Stimulated activated CD8-positive, alpha-beta memory T cell treated with anti-CD3 and anti-CD28 coated beads, Interleukin-4, amount 100 ng/mL, for 1 hour (primary cell): ENCODE measurements at regions not wholly inside any gene's neighbourhood (a gene's known extent, or its start where the extent isn't known, plus 50 kb on each side); places are given as distances from the start of the nearest gene placed in this dataset.
"Not testable (repeated sequence)": the region's sequence is repeated elsewhere in the genome, so short reads cannot be mapped to it uniquely, and the experiment has no call there.

Experiments
- DNase-seq, 2 donors: peaks; one replicate each; pipeline ENCODE4 v3.0.0-alpha.2; 2020; ENCODE audit warnings: low read depth in 2 of 2, low spot score in 1 of 2

DNA sequence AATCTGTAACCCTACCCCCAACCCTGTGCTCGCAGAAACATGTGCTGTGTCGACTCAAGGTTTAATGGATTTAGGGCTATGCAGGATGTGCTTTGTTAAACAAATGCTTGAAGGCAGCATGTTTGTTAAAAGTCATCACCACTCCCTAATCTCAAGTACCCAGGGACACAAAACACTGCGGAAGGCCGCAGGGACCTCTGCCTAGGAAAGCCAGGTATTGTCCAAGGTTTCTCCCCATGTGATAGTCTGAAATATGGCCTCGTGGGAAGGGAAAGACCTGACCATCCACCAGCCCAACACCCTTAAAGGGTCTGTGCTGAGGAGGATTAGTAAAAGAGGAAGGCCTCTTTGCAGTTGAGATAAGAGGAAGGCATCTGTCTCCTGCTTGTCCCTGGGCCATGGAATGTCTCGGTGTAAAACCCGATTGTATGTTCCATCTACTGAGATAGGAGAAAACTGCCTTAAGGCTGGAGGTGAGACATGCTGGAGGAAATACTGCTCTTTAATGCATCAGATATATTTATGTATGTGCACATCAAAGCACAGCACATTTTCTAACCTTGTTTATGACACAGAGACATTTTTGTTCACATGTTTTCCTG lies 94.4 kb downstream of the LSM3 start:
- DNase-seq = not testable (repeated sequence)

DNA sequence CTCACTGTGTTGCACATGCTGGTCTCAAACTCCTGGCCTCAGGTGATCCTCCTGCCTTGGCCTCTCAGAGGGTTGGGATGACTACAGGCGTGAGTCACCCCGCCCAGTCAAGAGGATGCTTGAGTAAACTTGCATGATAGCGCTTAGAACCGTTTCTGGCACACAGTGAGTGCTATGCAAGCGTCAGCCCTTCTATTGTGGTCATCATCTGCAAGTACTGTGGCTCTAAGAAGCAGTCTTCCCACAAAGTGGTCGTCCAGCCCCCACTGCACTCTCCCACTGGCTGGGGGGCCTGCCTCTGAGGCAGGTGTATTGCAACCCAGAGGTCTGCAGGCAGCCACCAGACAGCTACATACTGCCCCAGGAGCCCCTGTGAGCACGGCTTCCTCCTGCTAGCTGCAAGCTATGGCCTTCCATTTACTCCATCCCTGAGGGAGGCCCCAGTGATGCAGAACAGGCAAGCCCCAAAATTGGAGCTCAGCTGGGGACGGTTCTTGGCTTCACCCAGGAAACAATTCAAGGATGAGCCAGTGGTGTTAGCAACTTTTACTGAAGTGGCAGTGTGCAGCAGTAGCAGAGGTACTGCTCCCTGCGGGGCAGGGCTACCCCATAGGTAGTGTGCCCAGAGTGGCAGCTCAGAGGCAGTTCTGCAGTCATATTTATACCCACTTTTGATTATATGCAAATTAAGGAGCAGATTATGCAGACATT lies 95.4 kb downstream of the LSM3 start:
- no peak for DNase-seq

GRCh38 chr3:14274612-14274936 lies 96.0 kb downstream of the LSM3 start:
- DNase-seq = no peak

DNA sequence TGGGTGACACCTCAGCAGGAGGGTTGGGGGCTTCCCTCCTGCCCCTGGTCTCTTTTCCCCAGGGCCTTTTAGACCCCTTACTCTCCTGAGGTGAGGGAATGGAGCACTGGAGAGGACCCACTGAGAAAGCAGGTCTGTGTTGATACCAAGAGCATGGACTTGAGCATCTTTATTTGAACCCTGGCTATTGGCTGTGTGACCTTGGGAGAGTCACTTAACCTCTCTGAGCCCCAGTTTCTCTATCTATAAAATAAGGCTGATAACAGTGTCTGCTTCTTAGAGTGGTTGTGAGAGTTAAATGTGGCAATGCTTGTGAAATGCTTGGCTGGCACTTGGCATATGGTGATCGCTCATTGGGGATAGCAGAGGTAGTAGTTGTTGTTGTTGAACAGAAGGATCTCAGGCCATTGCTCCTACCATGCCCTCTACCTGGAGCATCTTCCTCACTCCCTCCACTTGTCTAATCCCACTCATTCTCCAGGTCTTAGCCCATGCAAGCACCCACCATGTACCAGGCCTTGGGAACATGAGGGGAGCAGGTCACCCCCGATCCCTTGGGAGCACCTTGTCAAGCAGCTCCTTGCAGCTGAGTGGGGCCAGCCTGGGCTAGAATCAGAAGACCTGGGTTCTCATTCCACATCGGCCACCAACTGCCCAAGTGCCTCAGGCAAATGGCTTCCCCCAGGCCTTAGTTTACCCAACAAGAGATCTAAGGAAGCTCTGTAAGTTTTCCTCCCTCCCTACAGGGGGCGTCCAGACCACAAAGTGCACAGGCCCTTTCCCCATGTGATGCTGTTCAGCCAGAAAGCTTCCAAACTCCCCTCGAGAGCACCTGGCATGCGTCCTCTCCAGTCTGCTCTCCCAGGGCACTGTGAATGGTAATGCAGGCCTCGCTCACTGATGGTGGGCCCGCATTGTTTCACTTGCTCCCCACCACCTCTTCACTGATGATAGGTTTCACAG lies 96.7 kb downstream of the LSM3 start:
- no peak for DNase-seq

DNA sequence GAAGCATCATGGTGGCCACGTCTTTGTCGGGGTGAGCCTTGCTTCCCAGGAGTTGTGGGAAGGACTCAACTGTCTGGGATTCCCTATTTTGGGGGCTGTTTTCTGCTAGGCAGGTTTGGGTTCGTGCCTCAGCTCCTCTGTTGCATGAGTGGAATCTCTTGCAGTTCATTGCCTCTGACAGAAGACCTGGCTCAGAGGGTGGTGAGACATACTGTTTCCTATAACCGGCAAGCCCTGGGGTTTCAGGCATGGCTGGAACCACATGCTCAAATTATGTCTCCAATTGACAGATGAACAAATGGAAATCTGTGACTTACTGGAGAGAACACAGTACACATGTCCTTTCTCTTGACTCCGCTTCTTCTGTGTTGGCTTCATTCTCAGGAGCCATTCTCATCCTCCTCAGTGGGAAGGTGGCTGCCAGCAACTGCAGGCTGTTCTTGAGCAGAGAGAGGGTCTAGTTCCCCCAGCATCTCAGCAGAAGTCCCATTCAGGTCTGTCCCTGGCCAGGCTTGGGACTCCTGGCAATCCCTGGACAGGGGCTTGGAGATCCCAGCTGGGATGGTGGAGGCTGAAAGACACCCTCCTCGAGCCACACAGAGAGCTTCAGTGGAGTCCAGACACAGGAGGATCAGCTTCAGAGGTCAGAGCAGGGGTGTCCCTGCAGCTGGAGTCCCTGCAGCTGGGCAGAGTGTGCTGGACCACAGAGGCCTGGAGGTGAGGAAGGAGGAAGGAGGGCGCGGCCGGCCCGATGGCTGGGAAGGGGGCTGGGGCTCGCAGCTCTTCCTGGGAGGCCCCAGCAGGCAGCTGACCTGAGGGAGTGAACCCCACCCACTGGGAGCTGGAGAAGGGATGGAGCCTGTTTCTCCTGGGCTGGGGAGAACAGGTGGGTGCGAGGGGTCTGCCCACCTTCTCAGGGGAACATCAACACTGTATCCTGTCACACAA lies 97.6 kb downstream of the LSM3 start:
- DNase-seq = no peak

DNA sequence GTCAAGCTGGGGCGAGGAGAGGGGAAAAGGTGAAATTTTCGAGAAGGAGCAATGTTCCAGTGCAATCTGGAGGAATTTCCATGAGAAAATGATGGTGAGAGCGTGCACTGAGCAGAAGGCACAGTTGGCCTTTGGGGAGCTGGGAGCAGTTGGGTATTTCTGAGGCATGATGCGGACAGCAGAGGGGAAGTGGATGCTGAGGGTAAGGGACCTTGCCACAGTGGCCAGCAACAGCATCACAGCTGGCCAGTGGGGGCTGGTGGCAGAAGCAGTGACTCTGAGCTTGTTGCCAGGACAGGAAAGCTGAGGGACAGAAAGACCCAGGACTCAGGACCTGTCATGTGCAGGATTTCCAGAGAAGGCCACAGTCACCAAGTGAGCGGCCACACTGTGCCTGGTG lies 98.9 kb downstream of the LSM3 start:
- no peak for DNase-seq

- no peak for DNase-seq
Observed at GRCh38 chr3:14278265-14278798, 99.7 kb downstream of the LSM3 start.

GRCh38 chr3:14278799-14279625 lies 100.4 kb downstream of the LSM3 start:
- DNase-seq = no peak

DNA sequence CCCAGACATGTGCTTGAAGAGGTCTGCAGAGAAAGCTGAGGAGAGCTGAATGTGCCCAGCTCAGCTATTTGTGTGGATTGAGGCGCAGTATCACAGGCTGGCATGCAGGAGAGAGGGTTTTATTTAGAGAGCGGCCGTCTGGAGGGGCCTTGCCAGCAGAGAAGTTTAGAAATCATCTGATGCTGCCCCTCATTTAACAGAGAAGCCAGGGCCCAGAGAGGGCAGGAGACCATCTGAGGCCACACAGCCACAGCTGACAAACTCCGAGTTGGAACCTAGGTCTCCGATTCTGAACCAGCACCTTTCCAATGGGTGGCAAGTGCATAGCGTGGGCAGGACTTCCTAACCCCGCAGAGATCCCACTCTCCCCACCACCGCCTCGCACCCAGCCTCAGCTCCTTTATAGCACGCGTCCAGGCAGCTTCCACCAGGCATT lies 101.0 kb downstream of the LSM3 start:
- no peak for DNase-seq

GRCh38 chr3:14280326-14280725 lies 101.7 kb downstream of the LSM3 start:
- DNase-seq = no peak

- DNase-seq = no peak
Observed at GRCh38 chr3:14281053-14281452, 102.4 kb downstream of the LSM3 start.

- no peak for DNase-seq
Observed at GRCh38 chr3:14282001-14282705, 103.5 kb downstream of the LSM3 start.

- no peak for DNase-seq
Observed at GRCh38 chr3:14282706-14283075, 104.1 kb downstream of the LSM3 start.

DNA sequence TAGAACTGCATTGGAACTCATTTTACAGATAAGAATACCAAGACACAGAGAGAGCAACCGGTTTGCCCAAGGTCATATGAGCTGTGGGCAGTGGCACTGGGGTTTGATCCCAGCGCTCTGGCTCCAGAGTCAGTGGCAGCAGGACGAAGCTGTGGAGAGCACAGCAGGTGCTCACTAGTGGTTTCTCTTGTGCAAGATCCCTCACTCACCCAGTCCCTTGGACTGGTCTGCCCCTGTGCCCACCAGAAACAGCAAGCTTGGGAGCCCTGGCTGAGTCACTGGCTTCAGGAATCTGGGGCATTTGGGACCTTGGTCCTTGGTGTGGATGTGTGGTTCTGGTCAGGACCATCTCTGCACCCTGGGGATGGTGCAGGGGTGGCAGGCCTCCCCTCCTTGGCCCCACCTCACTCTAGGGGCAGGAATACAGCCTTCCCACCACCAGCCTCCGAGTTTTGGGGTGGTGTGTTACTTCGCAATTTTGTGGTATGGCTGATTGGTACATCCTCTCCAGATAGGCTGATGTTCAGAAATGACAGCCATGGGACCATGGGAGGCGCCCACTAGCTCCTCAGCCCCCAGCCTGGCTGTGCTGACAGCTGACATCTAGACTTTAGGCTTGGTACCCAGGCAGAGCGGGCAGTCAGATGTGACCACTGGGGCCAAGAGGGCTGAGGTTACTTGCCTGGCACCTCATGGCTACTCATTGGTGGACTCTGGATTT lies 104.6 kb downstream of the LSM3 start:
- no peak for DNase-seq

GRCh38 chr3:14283813-14284438 lies 105.3 kb downstream of the LSM3 start:
- DNase-seq = no peak

GRCh38 chr3:14284694-14285547 lies 106.3 kb downstream of the LSM3 start:
- no peak for DNase-seq

DNA sequence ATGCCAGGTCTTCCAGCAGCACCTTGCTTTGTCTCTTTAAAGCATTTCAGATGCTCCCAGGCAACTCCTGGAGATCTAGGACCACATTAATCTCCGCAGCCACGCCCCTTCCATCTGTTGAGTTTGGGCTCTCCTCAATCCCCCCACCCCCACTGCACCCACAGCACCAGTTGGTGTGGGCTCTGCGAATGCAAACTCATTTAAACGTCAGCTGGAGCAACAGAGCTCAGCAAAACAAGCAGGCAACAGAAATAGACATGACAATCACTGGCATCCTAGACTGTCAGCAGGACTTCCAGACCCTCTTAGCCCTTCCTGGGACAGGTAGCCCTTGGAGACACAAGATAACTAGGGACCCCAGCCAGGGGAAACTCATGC lies 106.9 kb downstream of the LSM3 start:
- DNase-seq = no peak
